Lung (tissue), 11 donors: ENCODE measurements at regions not wholly inside any gene's neighbourhood (a gene's known extent, or its start where the extent isn't known, plus 50 kb on each side); places are given as distances from the start of the nearest gene placed in this dataset.

ENCODE experiments used
- ATAC-seq: fragments of 200-7000 bp; cut with Tn5 transposase; one replicate; pipeline ENCODE4 v1.9.1; 2020; ENCODE audit warnings: moderate number of reproducible peaks; ENCODE audit not compliant: insufficient read depth, low FRiP score
- DNase-seq, 3 donors: peaks; one replicate each; pipeline ENCODE4 v3.0.0-alpha.2; 2013 to 2017
- H3K27ac ChIP-seq, 2 donors: one replicate each; pipeline ENCODE4 v1.5.1; 2013; ENCODE audit warnings: mild to moderate bottlenecking in 2 of 2, moderate library complexity in 2 of 2, control low read depth in 1 of 2, inconsistent platforms in 1 of 2, low read depth in 1 of 2, low read length in 1 of 2
- H3K27me3 ChIP-seq, 3 donors: one replicate each; pipeline ENCODE4 v1.5.1; 2013; ENCODE audit warnings: low read length in 2 of 3; ENCODE audit not compliant: control insufficient read depth in 3 of 3, insufficient read depth in 3 of 3
- H3K36me3 ChIP-seq, 4 donors: one replicate each; pipeline ENCODE4 v1.5.1; 2013; ENCODE audit warnings: low read length in 4 of 4, mild to moderate bottlenecking in 1 of 4, moderate library complexity in 1 of 4; ENCODE audit not compliant: control insufficient read depth in 4 of 4, insufficient read depth in 4 of 4
- H3K4me1 ChIP-seq, 5 donors: one replicate each; pipeline ENCODE4 v1.5.1; 2013; ENCODE audit warnings: low read length in 5 of 5, mild to moderate bottlenecking in 2 of 5, moderate library complexity in 1 of 5; ENCODE audit not compliant: control insufficient read depth in 5 of 5, insufficient read depth in 5 of 5
- H3K4me3 ChIP-seq: one replicate; pipeline ENCODE4 v1.5.1; 2013; ENCODE audit warnings: mild to moderate bottlenecking, control low read depth, moderate library complexity
- H3K9ac ChIP-seq, 2 donors: one replicate each; pipeline ENCODE4 v1.5.1; 2013; ENCODE audit warnings: low read length in 2 of 2, control low read depth in 1 of 2; ENCODE audit not compliant: insufficient read depth in 1 of 2
- H3K9me3 ChIP-seq, 4 donors: one replicate each; pipeline ENCODE4 v1.5.1; 2013; ENCODE audit warnings: low read length in 3 of 4, mild to moderate bottlenecking in 1 of 4, moderate library complexity in 1 of 4; ENCODE audit not compliant: control insufficient read depth in 4 of 4, insufficient read depth in 3 of 4
- CTCF ChIP-seq: IDR thresholded peaks from 2 replicates; pipeline ENCODE4 v1.5.1; 2012; ENCODE audit warnings: mild to moderate bottlenecking; ENCODE audit errors: control extremely low read depth, extremely low read depth
- whole genome bisulfite sequencing, 2 donors: extraction: QIAGEN DNeasy Blood & Tissue Kit; methylation state at CpG; one replicate each; pipeline ENCODE4 v1.1.7; 2013; 5-methylcytosine and 5-hydroxymethylcytosine counted together
- donor health status: control.
- donor health status: control.
- donor health status: Bipolar disorder and iron deficiency.
- donor health status: healthy.
- donor health status: DM: yes; HTN: yes; CAD: no.

- peaks cover 0 to 17% (median 0%) of the 10 kb centered on the region in 5 donors for H3K4me1 ChIP-seq
- WGBS, 2 donors: 83 to 90% methylated on average over 4 of the region's 4 CpGs
- no peaks in the 10 kb centered on the region for H3K36me3 ChIP-seq
- DNase-seq (no peak), ATAC-seq (no peak)
- no peak overlapping the region for H3K9ac ChIP-seq
- H3K27ac ChIP-seq: no peak overlapping the region
- no peaks in the 10 kb centered on the region for H3K9me3 ChIP-seq
- no peak for TF ChIP-seq CTCF
- no peak overlapping the region for H3K4me3 ChIP-seq
- H3K27me3 ChIP-seq: no peaks in the 10 kb centered on the region
These were observed 96.3 kb upstream of the RNF152 start for GRCh38 chr18:61989138-61989537.

GRCh38 chr18:61988100-61988499, 95.3 kb upstream of the RNF152 start:
- DNase-seq: peak in 2 of 3 donors; percentile 56 to 71

GRCh38 chr18:61985681-61986080, 92.9 kb upstream of the RNF152 start:
- ATAC-seq: no peak

More at GRCh38 chr18:61988100-61988499, 95.3 kb upstream of the RNF152 start:
- Histone ChIP-seq H3K4me3 (no peak overlapping the region), H3K9me3 (no peaks in the 10 kb centered on the region), H3K27me3 (no peaks in the 10 kb centered on the region), H3K9ac (no peak overlapping the region), H3K4me1 (peaks cover 0 to 14% (median 0%) of the 10 kb centered on the region in 5 donors), H3K27ac (no peak overlapping the region), H3K36me3 (no peaks in the 10 kb centered on the region)
- ATAC-seq: no peak
- 67 to 69% methylated on average over 2 of the region's 2 CpGs for WGBS, 2 donors
- TF ChIP-seq CTCF: no peak

More at GRCh38 chr18:61985681-61986080, 92.9 kb upstream of the RNF152 start:
- no peaks in the 10 kb centered on the region for H3K4me1 ChIP-seq
- WGBS, 2 donors: 86 to 89% methylated on average over 1 of the region's 1 CpG
- DNase-seq: no peak
- H3K27ac ChIP-seq: no peak overlapping the region
- no peak for TF ChIP-seq CTCF
- H3K9ac ChIP-seq: no peak overlapping the region
- H3K36me3 ChIP-seq: no peaks in the 10 kb centered on the region
- H3K9me3 ChIP-seq: no peaks in the 10 kb centered on the region
- no peak overlapping the region for H3K4me3 ChIP-seq
- H3K27me3 ChIP-seq: no peaks in the 10 kb centered on the region
